ENCODE measurements at regions not wholly inside any gene's neighbourhood (a gene's known extent, or its start where the extent isn't known, plus 50 kb on each side); places are given as distances from the start of the nearest gene placed in this dataset.
A peak's percentile ranks its signal among the peaks of the same experiment; 100 is the strongest.

- Mint-ChIP-seq H3K27me3 (peaks cover 19% of the 10 kb centered on the region), H3K36me3 (ENCODE audit: low read depth) (no peaks in the 10 kb centered on the region), H3K27ac (no peak overlapping the region), H3K4me3 (no peak overlapping the region), H3K9me3 (no peaks in the 10 kb centered on the region), H3K4me1 (no peaks in the 10 kb centered on the region)
- no peak for ATAC-seq (replicated peaks)
Measured at GRCh38 chr3:194738254-194739093, 52.8 kb downstream of the FAM43A start.

- H3K27ac Mint-ChIP-seq = no peak overlapping the region
- no peaks in the 10 kb centered on the region for H3K4me1 Mint-ChIP-seq
- H3K4me3 Mint-ChIP-seq = no peak overlapping the region
- no peaks in the 10 kb centered on the region for H3K36me3 Mint-ChIP-seq (ENCODE audit: low read depth)
- H3K9me3 Mint-ChIP-seq = no peaks in the 10 kb centered on the region
- H3K27me3 Mint-ChIP-seq = peaks cover 16% of the 10 kb centered on the region
- no peak for ATAC-seq (replicated peaks)
Measured at GRCh38 chr3:194739498-194740284, 54.0 kb downstream of the FAM43A start.

GRCh38 chr3:194740859-194741491 is 55.3 kb downstream of the FAM43A start:
- Mint-ChIP-seq H3K9me3 (no peaks in the 10 kb centered on the region), H3K4me3 (no peak overlapping the region), H3K36me3 (ENCODE audit: low read depth) (no peaks in the 10 kb centered on the region), H3K27me3 (peaks cover 16% of the 10 kb centered on the region), H3K4me1 (no peaks in the 10 kb centered on the region), H3K27ac (no peak overlapping the region)
- ATAC-seq (replicated peaks) = peak; percentile 95

GRCh38 chr3:194741916-194742315 is 56.2 kb downstream of the FAM43A start:
- Mint-ChIP-seq H3K4me1 (no peaks in the 10 kb centered on the region), H3K27me3 (peaks cover 16% of the 10 kb centered on the region), H3K9me3 (no peaks in the 10 kb centered on the region), H3K27ac (no peak overlapping the region), H3K4me3 (no peak overlapping the region), H3K36me3 (ENCODE audit: low read depth) (no peaks in the 10 kb centered on the region)
- no peak for ATAC-seq (replicated peaks)

GRCh38 chr3:194744826-194745225 is 59.1 kb downstream of the FAM43A start:
- Mint-ChIP-seq H3K27ac (no peak overlapping the region), H3K4me3 (no peak overlapping the region), H3K36me3 (ENCODE audit: low read depth) (no peaks in the 10 kb centered on the region), H3K4me1 (no peaks in the 10 kb centered on the region), H3K27me3 (peaks cover 11% of the 10 kb centered on the region), H3K9me3 (no peaks in the 10 kb centered on the region)
- ATAC-seq (replicated peaks) = no peak

- Mint-ChIP-seq H3K36me3 (ENCODE audit: low read depth) (no peaks in the 10 kb centered on the region), H3K9me3 (no peaks in the 10 kb centered on the region), H3K4me1 (no peaks in the 10 kb centered on the region), H3K27ac (no peak overlapping the region), H3K4me3 (no peak overlapping the region), H3K27me3 (peaks cover 11% of the 10 kb centered on the region)
- no peak for ATAC-seq (replicated peaks)
Measured at GRCh38 chr3:194745422-194746184, 59.9 kb downstream of the FAM43A start.

GRCh38 chr3:194748225-194748624 is 62.5 kb downstream of the FAM43A start:
- no peaks in the 10 kb centered on the region for H3K36me3 Mint-ChIP-seq (ENCODE audit: low read depth)
- H3K27ac Mint-ChIP-seq = no peak overlapping the region
- no peak overlapping the region for H3K4me3 Mint-ChIP-seq
- ATAC-seq (replicated peaks) = no peak
- H3K9me3 Mint-ChIP-seq = no peaks in the 10 kb centered on the region
- H3K27me3 Mint-ChIP-seq = peaks cover 3% of the 10 kb centered on the region
- H3K4me1 Mint-ChIP-seq = no peaks in the 10 kb centered on the region

- H3K27me3 Mint-ChIP-seq = peaks cover 3% of the 10 kb centered on the region
- H3K4me1 Mint-ChIP-seq = no peaks in the 10 kb centered on the region
- no peak overlapping the region for H3K4me3 Mint-ChIP-seq
- no peak overlapping the region for H3K27ac Mint-ChIP-seq
- ATAC-seq (replicated peaks) = no peak
- no peaks in the 10 kb centered on the region for H3K9me3 Mint-ChIP-seq
- H3K36me3 Mint-ChIP-seq (ENCODE audit: low read depth) = no peaks in the 10 kb centered on the region
Measured at GRCh38 chr3:194749631-194750490, 64.2 kb downstream of the FAM43A start.

GRCh38 chr3:194750491-194750828 is 64.8 kb downstream of the FAM43A start:
- Mint-ChIP-seq H3K27me3 (peaks cover 3% of the 10 kb centered on the region), H3K27ac (no peak overlapping the region), H3K4me3 (no peak overlapping the region), H3K9me3 (no peaks in the 10 kb centered on the region), H3K4me1 (no peaks in the 10 kb centered on the region), H3K36me3 (ENCODE audit: low read depth) (no peaks in the 10 kb centered on the region)
- ATAC-seq (replicated peaks) = no peak

GRCh38 chr3:194755671-194756459 is 70.2 kb downstream of the FAM43A start:
- Mint-ChIP-seq H3K36me3 (ENCODE audit: low read depth) (no peaks in the 10 kb centered on the region), H3K4me3 (no peak overlapping the region), H3K4me1 (no peaks in the 10 kb centered on the region), H3K27ac (no peak overlapping the region), H3K27me3 (peaks cover 17% of the 10 kb centered on the region), H3K9me3 (no peaks in the 10 kb centered on the region)
- no peak for ATAC-seq (replicated peaks)

GRCh38 chr3:194756460-194756779 is 70.7 kb downstream of the FAM43A start:
- ATAC-seq (replicated peaks) = no peak
- Mint-ChIP-seq H3K4me1 (no peaks in the 10 kb centered on the region), H3K36me3 (ENCODE audit: low read depth) (no peaks in the 10 kb centered on the region), H3K27ac (no peak overlapping the region), H3K4me3 (no peak overlapping the region), H3K27me3 (peaks cover 22% of the 10 kb centered on the region), H3K9me3 (no peaks in the 10 kb centered on the region)

- H3K4me3 Mint-ChIP-seq = no peak overlapping the region
- peaks cover 25% of the 10 kb centered on the region for H3K27me3 Mint-ChIP-seq
- no peaks in the 10 kb centered on the region for H3K4me1 Mint-ChIP-seq
- ATAC-seq (replicated peaks) = no peak
- no peaks in the 10 kb centered on the region for H3K36me3 Mint-ChIP-seq (ENCODE audit: low read depth)
- H3K9me3 Mint-ChIP-seq = no peaks in the 10 kb centered on the region
- no peak overlapping the region for H3K27ac Mint-ChIP-seq
Measured at GRCh38 chr3:194756791-194757325, 71.2 kb downstream of the FAM43A start.

- no peaks in the 10 kb centered on the region for H3K36me3 Mint-ChIP-seq (ENCODE audit: low read depth)
- H3K4me1 Mint-ChIP-seq = no peaks in the 10 kb centered on the region
- H3K27ac Mint-ChIP-seq = no peak overlapping the region
- no peak for ATAC-seq (replicated peaks)
- peaks cover 25% of the 10 kb centered on the region for H3K27me3 Mint-ChIP-seq
- H3K9me3 Mint-ChIP-seq = no peaks in the 10 kb centered on the region
- H3K4me3 Mint-ChIP-seq = no peak overlapping the region
Measured at GRCh38 chr3:194757647-194758061, 72.0 kb downstream of the FAM43A start.
